NCI-H2227 (cell line): ENCODE measurements at regions not wholly inside any gene's neighbourhood (a gene's known extent, or its start where the extent isn't known, plus 50 kb on each side); places are given as distances from the start of the nearest gene placed in this dataset.
"Not testable (repeated sequence)": the region's sequence is repeated elsewhere in the genome, so short reads cannot be mapped to it uniquely, and the experiment has no call there.

ENCODE experiments used
- DNase-seq: peaks from one replicate; lab custom pipeline; 2025; ENCODE audit not compliant: unreplicated experiment; lab: John Stamatoyannopoulos, UW

GRCh38 chr15:93954985-93955571, 276.3 kb upstream of the MCTP2 start:
- peak; percentile 2 for DNase-seq

- DNase-seq, result no peak
Observed at GRCh38 chr15:93948726-93949125, 282.6 kb upstream of the MCTP2 start.

- no peak for DNase-seq
Observed at GRCh38 chr15:93943586-93943985, 287.8 kb upstream of the MCTP2 start.

GRCh38 chr15:93942269-93942694, 289.1 kb upstream of the MCTP2 start:
- DNase-seq, result no peak

GRCh38 chr15:93941697-93942096, 289.7 kb upstream of the MCTP2 start:
- DNase-seq, result no peak

DNA sequence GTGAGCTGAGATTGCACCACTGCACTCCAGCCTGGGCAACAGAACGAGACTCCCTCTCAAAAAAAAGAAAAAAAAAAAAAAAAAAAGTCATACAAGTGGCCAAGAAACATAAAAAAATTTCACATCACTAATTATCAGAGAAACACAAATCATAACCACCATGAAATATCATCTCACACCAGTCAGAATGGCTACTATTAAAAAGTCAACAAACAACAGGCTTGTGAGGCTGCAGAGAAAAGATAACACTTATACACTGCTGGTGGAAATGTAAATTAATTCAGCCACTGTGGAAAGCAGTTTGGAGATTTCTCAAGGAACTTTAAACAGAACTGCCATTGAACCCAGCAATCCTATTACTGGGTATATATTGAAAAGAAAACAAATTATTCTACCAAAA, 291.1 kb upstream of the MCTP2 start:
- no peak for DNase-seq

- no peak for DNase-seq
Observed at GRCh38 chr15:93932164-93932776, 299.1 kb upstream of the MCTP2 start.

DNA sequence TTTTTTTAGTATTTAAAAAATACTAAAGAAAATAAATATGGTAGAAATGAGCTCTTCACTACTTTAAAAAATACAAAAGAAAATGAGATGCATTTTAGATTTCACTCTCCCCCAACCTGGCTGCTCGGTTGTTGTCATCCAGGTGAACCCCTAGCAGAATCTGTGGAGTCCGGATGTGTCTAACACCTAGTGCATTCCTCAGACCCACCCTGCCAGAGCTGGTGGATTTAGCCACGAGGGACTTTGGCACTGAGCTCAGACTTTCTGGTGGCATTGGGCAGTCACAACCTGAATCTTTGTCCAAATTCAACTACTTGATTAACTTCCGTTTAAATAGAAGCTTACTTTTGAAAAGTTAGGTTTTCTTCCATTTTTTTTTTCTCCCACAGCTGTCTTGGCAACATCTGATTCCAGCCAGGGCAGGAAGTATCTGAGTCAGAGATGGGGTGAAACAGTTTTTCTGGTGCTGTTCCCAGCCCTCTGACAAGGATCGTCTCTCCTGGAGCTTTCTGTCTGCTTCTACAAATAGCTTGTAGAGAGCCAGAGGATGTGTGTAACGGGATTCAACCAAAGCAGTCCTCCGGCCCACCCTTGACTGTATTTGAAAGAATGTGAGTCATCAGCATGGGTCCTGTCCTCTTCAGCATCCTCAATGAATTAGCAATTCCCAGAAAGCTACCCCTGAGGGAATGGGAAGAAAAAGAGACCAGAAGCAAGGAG, 301.8 kb upstream of the MCTP2 start:
- DNase-seq, result no peak

DNA sequence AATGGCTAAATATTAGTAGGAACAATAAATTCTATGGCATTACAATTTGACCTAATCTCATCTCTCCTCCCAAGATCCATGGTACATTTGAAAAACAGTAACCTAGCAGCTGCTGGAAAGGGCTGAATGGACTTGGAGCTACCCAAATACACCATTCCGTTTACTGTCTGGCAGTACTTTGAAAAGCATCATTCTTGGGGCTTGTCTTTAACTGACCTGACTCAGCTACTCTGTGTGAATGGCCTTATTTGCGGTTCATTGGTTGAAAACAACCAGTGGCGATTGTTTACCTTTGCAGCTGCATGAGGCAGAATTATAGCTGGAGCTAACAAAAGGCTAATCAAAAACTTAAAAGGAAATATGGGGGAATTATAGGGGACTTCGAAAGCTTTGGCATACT, 311.2 kb upstream of the MCTP2 start:
- DNase-seq, result no peak

GRCh38 chr15:93918801-93919200, 312.6 kb upstream of the MCTP2 start:
- DNase-seq, result not testable (repeated sequence)

DNA sequence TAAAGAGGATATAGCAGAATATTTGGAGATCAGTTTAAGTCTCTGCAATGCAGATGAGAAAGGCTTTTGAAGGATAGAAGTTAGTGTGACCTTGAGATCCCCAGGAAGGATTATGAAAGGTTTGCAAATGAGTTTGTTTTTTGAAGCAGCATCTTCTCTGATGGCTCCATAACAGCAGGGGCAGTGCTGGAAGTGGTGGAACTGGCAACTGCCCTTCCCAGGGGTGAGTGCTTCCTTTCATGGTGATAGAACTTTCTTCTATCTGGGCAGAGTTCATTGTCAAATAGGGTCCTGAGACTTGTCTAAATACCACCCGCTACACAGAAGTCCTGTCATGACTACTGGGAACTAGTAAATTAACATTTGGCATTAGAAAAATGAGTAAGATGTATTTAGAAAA, 314.2 kb upstream of the MCTP2 start:
- no peak for DNase-seq

GRCh38 chr15:93913871-93914270, 317.5 kb upstream of the MCTP2 start:
- no peak for DNase-seq

DNA sequence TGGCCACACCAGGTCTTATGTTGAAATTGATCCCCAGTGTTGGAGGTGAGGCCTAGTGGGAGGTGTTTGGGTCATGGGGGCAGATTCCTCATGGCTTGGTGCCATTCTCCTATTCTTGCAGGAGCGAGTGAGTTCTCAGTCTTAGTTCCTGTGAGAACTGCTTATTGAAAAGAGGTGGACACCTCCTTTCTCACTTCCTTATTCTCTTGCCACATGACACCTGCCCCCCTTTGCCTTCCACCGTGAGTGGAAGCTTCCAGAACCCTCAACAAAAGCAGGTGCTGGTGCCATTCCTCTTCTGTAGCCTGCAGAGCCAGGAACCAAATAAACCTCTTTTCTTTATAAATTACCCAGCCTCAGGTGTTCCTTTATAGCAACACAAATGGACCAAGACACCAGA, 318.1 kb upstream of the MCTP2 start:
- no peak for DNase-seq

DNA sequence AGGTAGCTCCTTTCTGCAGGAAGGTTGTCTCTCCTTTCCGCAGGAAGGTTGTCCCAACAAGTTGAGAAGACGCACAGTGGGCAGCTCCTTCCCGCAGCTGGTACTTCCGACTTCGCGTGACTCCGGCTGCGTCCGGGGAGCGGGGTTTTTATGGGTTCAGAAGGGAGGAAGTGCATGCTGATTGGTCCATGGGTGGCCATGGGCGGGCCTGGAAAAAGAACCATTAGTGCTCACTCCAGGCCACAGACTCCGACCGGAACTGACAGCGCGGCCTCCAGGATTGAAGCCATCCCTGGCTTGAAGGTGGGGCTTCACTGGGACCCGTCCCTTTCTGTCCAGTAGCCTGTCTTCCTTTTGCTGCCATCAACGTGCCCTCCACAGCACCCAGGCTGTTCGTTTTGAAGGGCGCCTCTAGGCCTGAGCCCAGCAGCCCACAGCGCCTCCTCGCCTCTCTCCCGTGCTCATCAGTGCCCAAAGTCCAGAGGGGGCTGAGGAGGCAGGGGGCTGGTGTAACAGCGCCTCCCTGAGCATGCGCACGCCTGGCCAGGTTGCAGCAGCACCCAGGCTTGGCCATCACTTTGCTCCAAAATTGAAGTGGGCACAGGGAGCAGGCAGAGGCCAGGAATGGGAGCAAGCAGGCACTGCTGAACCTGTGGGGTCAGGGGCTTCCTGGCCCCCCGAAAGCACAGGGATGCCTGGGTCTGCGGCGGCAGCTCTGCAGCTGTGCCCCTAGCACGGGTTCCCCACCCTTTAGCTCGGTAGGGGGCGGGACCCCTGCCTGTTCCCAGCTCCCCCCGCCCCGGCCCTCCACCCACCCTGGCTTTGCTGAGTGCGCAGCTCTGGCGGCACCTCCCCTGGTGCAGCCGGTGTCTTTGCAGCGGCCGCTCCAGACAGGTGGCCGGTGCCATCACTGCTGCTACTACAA, 330.6 kb upstream of the MCTP2 start:
- no peak for DNase-seq

DNA sequence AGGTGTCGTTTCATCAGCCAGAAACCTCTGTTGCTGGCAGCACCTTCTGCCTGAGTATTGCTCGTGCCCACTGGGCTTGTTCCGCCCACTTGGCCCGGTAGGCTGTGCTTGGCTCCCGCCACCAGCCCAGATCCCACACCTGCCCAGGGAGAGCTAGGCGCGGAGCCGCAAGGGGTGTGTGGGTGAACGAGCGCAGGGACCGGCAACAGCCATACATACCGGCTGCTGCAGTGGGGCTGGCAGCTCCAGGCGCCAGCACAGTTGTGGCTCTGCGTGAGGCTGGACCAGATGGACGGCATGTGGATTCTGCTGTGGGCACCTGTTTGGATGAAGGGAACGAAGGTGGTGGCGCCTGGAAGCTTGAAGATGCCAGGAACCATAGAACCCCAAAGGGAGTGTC, 331.5 kb upstream of the MCTP2 start:
- no peak for DNase-seq

- DNase-seq, result no peak
Observed at GRCh38 chr15:93897377-93897776, 334.0 kb upstream of the MCTP2 start.

GRCh38 chr15:93895976-93896770, 335.2 kb upstream of the MCTP2 start:
- peak; percentile 6 for DNase-seq

- DNase-seq, result no peak
Observed at GRCh38 chr15:93894438-93895036, 336.8 kb upstream of the MCTP2 start.

DNA sequence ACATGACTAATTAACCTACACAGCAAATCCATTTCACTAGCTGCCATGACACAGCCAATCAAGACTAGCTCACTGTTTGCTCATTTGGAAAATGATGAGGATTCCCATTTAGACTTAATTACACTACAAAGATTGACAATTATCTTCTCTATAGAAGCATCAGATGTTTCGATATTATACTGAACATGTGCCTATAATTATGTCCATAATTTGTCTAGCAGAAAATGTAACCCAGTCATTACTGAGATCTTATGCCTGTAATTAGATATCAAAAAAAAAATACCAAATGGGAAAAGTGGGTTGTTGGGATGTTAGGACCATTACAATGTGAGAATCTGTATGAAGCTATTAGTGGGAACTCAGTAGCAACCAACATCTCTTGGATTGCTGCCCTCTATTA, 344.2 kb upstream of the MCTP2 start:
- DNase-seq, result no peak

DNA sequence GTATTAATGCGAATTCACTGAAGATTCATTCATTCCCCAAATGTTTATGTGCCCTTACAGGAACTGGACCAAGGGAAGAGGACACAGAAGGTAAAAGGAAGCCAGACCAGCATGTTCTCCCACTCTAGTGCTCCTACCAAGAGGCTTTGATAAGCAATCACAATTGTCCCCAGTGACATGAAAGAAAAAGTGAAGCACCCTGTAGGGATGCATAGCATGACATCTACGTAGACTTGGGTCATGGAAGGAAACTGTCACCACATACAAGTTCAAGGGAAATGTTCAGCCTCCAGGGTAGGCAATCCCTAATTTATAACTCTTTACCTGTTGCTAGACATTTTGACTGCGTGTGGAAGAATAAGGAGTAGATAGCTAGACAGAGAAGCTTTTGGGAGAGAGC, 348.6 kb upstream of the MCTP2 start:
- no peak for DNase-seq
